ENCODE measurements at regions not wholly inside any gene's neighbourhood (a gene's known extent, or its start where the extent isn't known, plus 50 kb on each side); places are given as distances from the start of the nearest gene placed in this dataset.
"Not testable (repeated sequence)": the region's sequence is repeated elsewhere in the genome, so short reads cannot be mapped to it uniquely, and the experiment has no call there.

GRCh38 chr22:48302657-48303368 is 1524.9 kb downstream of the BRD1 start:
- Mint-ChIP-seq H3K4me1 (ENCODE audit: low read depth) (no peaks in the 10 kb centered on the region), H3K36me3 (ENCODE audit: insufficient read depth) (no peaks in the 10 kb centered on the region), H3K27me3 (ENCODE audit: low read depth) (peaks cover 5% of the 10 kb centered on the region), H3K9me3 (no peaks in the 10 kb centered on the region), H3K4me3 (no peak overlapping the region)
- DNase-seq (no peak), ATAC-seq (no peak)

- Mint-ChIP-seq H3K4me3 (no peak overlapping the region), H3K9me3 (no peaks in the 10 kb centered on the region), H3K4me1 (ENCODE audit: low read depth) (no peaks in the 10 kb centered on the region), H3K36me3 (ENCODE audit: insufficient read depth) (no peaks in the 10 kb centered on the region), H3K27me3 (ENCODE audit: low read depth) (peaks cover 5% of the 10 kb centered on the region)
- ATAC-seq (no peak), DNase-seq (no peak)
These were observed 1525.8 kb downstream of the BRD1 start for GRCh38 chr22:48301908-48302307.

- H3K27me3 Mint-ChIP-seq (ENCODE audit: low read depth) = peaks cover 5% of the 10 kb centered on the region
- H3K9me3 Mint-ChIP-seq = no peaks in the 10 kb centered on the region
- DNase-seq (no peak), ATAC-seq (no peak)
- H3K4me1 Mint-ChIP-seq (ENCODE audit: low read depth) = no peaks in the 10 kb centered on the region
- no peak overlapping the region for H3K4me3 Mint-ChIP-seq
- no peaks in the 10 kb centered on the region for H3K36me3 Mint-ChIP-seq (ENCODE audit: insufficient read depth)
These were observed 1526.3 kb downstream of the BRD1 start for GRCh38 chr22:48301421-48301820.

- peaks cover 5% of the 10 kb centered on the region for H3K27me3 Mint-ChIP-seq (ENCODE audit: low read depth)
- DNase-seq (no peak), ATAC-seq (no peak)
- no peaks in the 10 kb centered on the region for H3K4me1 Mint-ChIP-seq (ENCODE audit: low read depth)
- no peaks in the 10 kb centered on the region for H3K36me3 Mint-ChIP-seq (ENCODE audit: insufficient read depth)
- no peak overlapping the region for H3K4me3 Mint-ChIP-seq
- no peaks in the 10 kb centered on the region for H3K9me3 Mint-ChIP-seq
These were observed 1526.8 kb downstream of the BRD1 start for GRCh38 chr22:48300877-48301276.

- Mint-ChIP-seq H3K36me3 (ENCODE audit: insufficient read depth) (no peaks in the 10 kb centered on the region), H3K4me1 (ENCODE audit: low read depth) (no peaks in the 10 kb centered on the region), H3K27me3 (ENCODE audit: low read depth) (peaks cover 2% of the 10 kb centered on the region), H3K9me3 (no peaks in the 10 kb centered on the region), H3K4me3 (no peak overlapping the region)
- ATAC-seq (no peak), DNase-seq (no peak)
These were observed 1527.9 kb downstream of the BRD1 start for GRCh38 chr22:48299801-48300200.

- Mint-ChIP-seq H3K36me3 (ENCODE audit: insufficient read depth) (no peaks in the 10 kb centered on the region), H3K27me3 (ENCODE audit: low read depth) (peaks cover 2% of the 10 kb centered on the region)
- no peak for DNase-seq
These were observed 1528.5 kb downstream of the BRD1 start for GRCh38 chr22:48299124-48299523.

GRCh38 chr22:48297296-48297695 is 1530.4 kb downstream of the BRD1 start:
- Mint-ChIP-seq H3K9me3 (peaks cover 4% of the 10 kb centered on the region), H3K4me1 (ENCODE audit: low read depth) (no peaks in the 10 kb centered on the region), H3K36me3 (ENCODE audit: insufficient read depth) (no peaks in the 10 kb centered on the region), H3K27me3 (ENCODE audit: low read depth) (peaks cover 4% of the 10 kb centered on the region), H3K4me3 (no peak overlapping the region)
- ATAC-seq (no peak), DNase-seq (no peak)

More at GRCh38 chr22:48299124-48299523, 1528.5 kb downstream of the BRD1 start:
- no peak overlapping the region for H3K4me3 Mint-ChIP-seq
- no peaks in the 10 kb centered on the region for H3K4me1 Mint-ChIP-seq (ENCODE audit: low read depth)
- no peak for ATAC-seq
- H3K9me3 Mint-ChIP-seq = no peaks in the 10 kb centered on the region

GRCh38 chr22:48289954-48290353 is 1527.5 kb downstream of the TBC1D22A start:
- not testable (repeated sequence) for H3K36me3 Mint-ChIP-seq (ENCODE audit: insufficient read depth); H3K4me1 Mint-ChIP-seq (ENCODE audit: low read depth); H3K27me3 Mint-ChIP-seq (ENCODE audit: low read depth); DNase-seq; ATAC-seq; H3K4me3 Mint-ChIP-seq
- H3K9me3 Mint-ChIP-seq = peaks cover 13% of the 10 kb centered on the region

GRCh38 chr22:48288376-48288940 is 1526.0 kb downstream of the TBC1D22A start:
- DNase-seq (no peak), ATAC-seq (no peak)
- no peak overlapping the region for H3K4me3 Mint-ChIP-seq
- H3K36me3 Mint-ChIP-seq (ENCODE audit: insufficient read depth) = no peaks in the 10 kb centered on the region
- peaks cover 9% of the 10 kb centered on the region for H3K9me3 Mint-ChIP-seq
- H3K4me1 Mint-ChIP-seq (ENCODE audit: low read depth) = no peaks in the 10 kb centered on the region
- H3K27me3 Mint-ChIP-seq (ENCODE audit: low read depth) = peaks cover 2% of the 10 kb centered on the region

GRCh38 chr22:48287031-48287430 is 1524.6 kb downstream of the TBC1D22A start:
- Mint-ChIP-seq H3K36me3 (ENCODE audit: insufficient read depth) (no peaks in the 10 kb centered on the region), H3K27me3 (ENCODE audit: low read depth) (peaks cover 2% of the 10 kb centered on the region), H3K4me3 (no peak overlapping the region), H3K4me1 (ENCODE audit: low read depth) (no peaks in the 10 kb centered on the region), H3K9me3 (peaks cover 6% of the 10 kb centered on the region)
- DNase-seq = no peak
- ATAC-seq = no peak

- H3K36me3 Mint-ChIP-seq (ENCODE audit: insufficient read depth) = no peaks in the 10 kb centered on the region
- DNase-seq (no peak), ATAC-seq (no peak)
- no peak overlapping the region for H3K4me3 Mint-ChIP-seq
- peaks cover 7% of the 10 kb centered on the region for H3K9me3 Mint-ChIP-seq
- peaks cover 16% of the 10 kb centered on the region for H3K27me3 Mint-ChIP-seq (ENCODE audit: low read depth)
- no peaks in the 10 kb centered on the region for H3K4me1 Mint-ChIP-seq (ENCODE audit: low read depth)
These were observed 1522.2 kb downstream of the TBC1D22A start for GRCh38 chr22:48284671-48285070.

- no peak overlapping the region for H3K4me3 Mint-ChIP-seq
- H3K9me3 Mint-ChIP-seq = peaks cover 7% of the 10 kb centered on the region
- DNase-seq = no peak
- no peaks in the 10 kb centered on the region for H3K4me1 Mint-ChIP-seq (ENCODE audit: low read depth)
- no peak for ATAC-seq
- peaks cover 24% of the 10 kb centered on the region for H3K27me3 Mint-ChIP-seq (ENCODE audit: low read depth)
- H3K36me3 Mint-ChIP-seq (ENCODE audit: insufficient read depth) = no peaks in the 10 kb centered on the region
These were observed 1520.4 kb downstream of the TBC1D22A start for GRCh38 chr22:48282804-48283203.

GRCh38 chr22:48279461-48279756 is 1517.0 kb downstream of the TBC1D22A start:
- Mint-ChIP-seq H3K4me1 (ENCODE audit: low read depth) (no peaks in the 10 kb centered on the region), H3K36me3 (ENCODE audit: insufficient read depth) (no peaks in the 10 kb centered on the region), H3K9me3 (peaks cover 7% of the 10 kb centered on the region), H3K27me3 (ENCODE audit: low read depth) (peaks cover 28% of the 10 kb centered on the region), H3K4me3 (no peak overlapping the region)
- DNase-seq = no peak
- no peak for ATAC-seq

- no peaks in the 10 kb centered on the region for H3K36me3 Mint-ChIP-seq (ENCODE audit: insufficient read depth)
- no peak for ATAC-seq
- no peak overlapping the region for H3K4me3 Mint-ChIP-seq
- DNase-seq = no peak
- no peaks in the 10 kb centered on the region for H3K4me1 Mint-ChIP-seq (ENCODE audit: low read depth)
- H3K27me3 Mint-ChIP-seq (ENCODE audit: low read depth) = peaks cover 28% of the 10 kb centered on the region
- H3K9me3 Mint-ChIP-seq = peaks cover 7% of the 10 kb centered on the region
These were observed 1516.4 kb downstream of the TBC1D22A start for GRCh38 chr22:48278620-48279460.
